Mesenchymal stem cell (in vitro differentiated cells and primary cell): ENCODE measurements at regions not wholly inside any gene's neighbourhood (a gene's known extent, or its start where the extent isn't known, plus 50 kb on each side); places are given as distances from the start of the nearest gene placed in this dataset.

Source experiments
- DNase-seq: peaks from one replicate; pipeline ENCODE4 v3.0.0-alpha.2; 2013
- H2AFZ ChIP-seq: one replicate; pipeline ENCODE4 v1.6.1; 2013; ENCODE audit warnings: low read depth, mild to moderate bottlenecking, control low read depth, inconsistent platforms, low read length, moderate library complexity
- H2AK5ac ChIP-seq: 2 replicates; pipeline ENCODE4 v1.6.1; 2013; ENCODE audit warnings: low read length, moderate library complexity, mild to moderate bottlenecking, inconsistent platforms; ENCODE audit not compliant: severe bottlenecking
- H2BK120ac ChIP-seq: one replicate; pipeline ENCODE4 v1.6.1; 2013; ENCODE audit warnings: low read depth, mild to moderate bottlenecking, inconsistent platforms, low read length, moderate library complexity
- H2BK12ac ChIP-seq, 2 experiments: one replicate each; pipeline ENCODE4 v1.6.1; 2013; ENCODE audit warnings: inconsistent platforms in 2 of 2, low read length in 2 of 2, mild to moderate bottlenecking in 2 of 2, moderate library complexity in 2 of 2, control low read depth in 1 of 2
- H2BK15ac ChIP-seq: one replicate; pipeline ENCODE4 v1.6.1; 2013; ENCODE audit warnings: mild to moderate bottlenecking, low read depth, inconsistent platforms; ENCODE audit not compliant: poor library complexity, severe bottlenecking
- H2BK5ac ChIP-seq: 2 replicates; pipeline ENCODE4 v1.6.1; 2013; ENCODE audit warnings: low read depth, mild to moderate bottlenecking, low read length, control low read depth, inconsistent platforms; ENCODE audit not compliant: poor library complexity, severe bottlenecking
- H3K14ac ChIP-seq, 2 experiments: one replicate each; pipeline ENCODE4 v1.6.1; 2013; ENCODE audit warnings: inconsistent platforms in 2 of 2, low read length in 2 of 2, control low read depth in 1 of 2, mild to moderate bottlenecking in 1 of 2, moderate library complexity in 1 of 2
- H3K18ac ChIP-seq, 2 experiments: one replicate each; pipeline ENCODE4 v1.6.1; 2013; ENCODE audit warnings: inconsistent platforms in 2 of 2, low read length in 2 of 2, control low read depth in 1 of 2, low read depth in 1 of 2, mild to moderate bottlenecking in 1 of 2
- H3K23ac ChIP-seq, 2 experiments: one replicate each; pipeline ENCODE4 v1.6.1; 2013; ENCODE audit warnings: inconsistent platforms in 2 of 2, low read length in 2 of 2, mild to moderate bottlenecking in 2 of 2, moderate library complexity in 2 of 2, control low read depth in 1 of 2
- H3K27ac ChIP-seq: 2 replicates; pipeline ENCODE4 v1.5.1; 2013; ENCODE audit warnings: mild to moderate bottlenecking, moderate library complexity, low read length, control low read depth, inconsistent platforms; ENCODE audit not compliant: poor library complexity, severe bottlenecking
- H3K27me3 ChIP-seq, 2 experiments: 2 replicates each; pipeline versions ENCODE4 v1.6.1 to v1.7.0; 2013; ENCODE audit warnings: low read length in 2 of 2, mild to moderate bottlenecking in 2 of 2, moderate library complexity in 2 of 2, control low read depth in 1 of 2, inconsistent platforms in 1 of 2; ENCODE audit not compliant: control insufficient read depth in 1 of 2, insufficient read depth in 1 of 2
- H3K36me3 ChIP-seq, 2 experiments: 2 replicates each; pipeline versions ENCODE4 v1.6.1 to v1.7.0; 2013; ENCODE audit warnings: low read length in 2 of 2, control low read depth in 1 of 2, inconsistent platforms in 1 of 2, low read depth in 1 of 2, mild to moderate bottlenecking in 1 of 2; ENCODE audit not compliant: insufficient read depth in 2 of 2, control insufficient read depth in 1 of 2
- H3K4ac ChIP-seq, 2 experiments: one replicate each; pipeline ENCODE4 v1.6.1; 2013; ENCODE audit warnings: inconsistent platforms in 2 of 2, low read length in 2 of 2, mild to moderate bottlenecking in 2 of 2, moderate library complexity in 2 of 2, control low read depth in 1 of 2, low read depth in 1 of 2
- H3K4me1 ChIP-seq: 2 replicates; pipeline ENCODE4 v1.6.1; 2013; ENCODE audit warnings: low read depth, low read length, control low read depth; ENCODE audit not compliant: control insufficient read depth, insufficient read depth
- H3K4me2 ChIP-seq: 2 replicates; pipeline ENCODE4 v1.6.1; 2013; ENCODE audit warnings: low read length, mild to moderate bottlenecking, inconsistent platforms; ENCODE audit not compliant: poor library complexity, severe bottlenecking
- H3K4me3 ChIP-seq, 2 experiments: 2 replicates each; pipeline versions ENCODE4 v1.5.1 to v1.7.0; 2013; ENCODE audit warnings: low read length in 2 of 2, mild to moderate bottlenecking in 2 of 2, control low read depth in 1 of 2, low read depth in 1 of 2; ENCODE audit not compliant: insufficient read depth in 1 of 2
- H3K79me1 ChIP-seq: replicated peaks from 2 replicates; pipeline ENCODE4 v1.6.1; 2013; ENCODE audit warnings: mild to moderate bottlenecking, control low read depth, low read length, inconsistent platforms; ENCODE audit not compliant: poor library complexity, severe bottlenecking
- H3K9ac ChIP-seq: 2 replicates; pipeline ENCODE4 v1.7.0; 2013; ENCODE audit warnings: mild to moderate bottlenecking, low read length, moderate library complexity
- H3K9me3 ChIP-seq: 2 replicates; pipeline ENCODE4 v1.7.0; 2013; ENCODE audit warnings: mild to moderate bottlenecking, low read length; ENCODE audit not compliant: control insufficient read depth
- H4K8ac ChIP-seq: one replicate; pipeline ENCODE4 v1.6.1; 2013; ENCODE audit warnings: inconsistent platforms, mild to moderate bottlenecking, low read length, moderate library complexity
- H4K91ac ChIP-seq: one replicate; pipeline ENCODE4 v1.6.1; 2013; ENCODE audit warnings: mild to moderate bottlenecking, low read length, inconsistent platforms
- WGBS: methylation state at CpG from one replicate; pipeline ENCODE4 v1.1.7; 2013; ENCODE audit warnings: mixed read lengths; 5-methylcytosine and 5-hydroxymethylcytosine counted together

DNA sequence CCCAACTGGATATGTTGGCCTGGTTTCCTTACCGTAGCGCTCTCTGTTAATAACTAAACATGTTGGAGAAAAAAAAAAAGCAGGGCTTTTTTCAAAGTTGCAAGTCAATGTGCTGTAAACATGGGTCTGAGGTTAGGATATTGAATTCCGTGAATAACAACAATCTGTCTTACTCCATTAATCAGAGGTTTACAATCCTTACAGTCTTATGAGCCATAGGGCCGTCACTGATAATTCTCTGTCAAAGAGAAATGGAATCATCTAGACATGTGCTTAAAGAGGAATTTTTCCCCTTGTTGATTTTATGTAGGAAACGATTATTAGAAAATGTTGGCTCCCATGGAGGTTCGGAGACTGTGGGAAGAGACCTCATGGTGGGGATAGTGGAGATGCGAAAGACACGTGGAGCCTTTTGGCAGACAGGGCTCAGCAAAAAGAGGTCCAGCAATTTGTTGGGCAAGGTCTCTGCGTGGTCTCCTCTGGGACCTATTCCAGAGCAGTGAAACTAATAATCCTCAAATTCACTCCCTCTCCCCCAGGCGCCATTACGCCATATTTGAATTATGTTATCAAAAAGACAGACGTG is 83.5 kb upstream of the CLDN14 start:
- no peak overlapping the region for H2BK120ac ChIP-seq
- WGBS = 74% methylated on average over 11 of the region's 12 CpGs
- H3K79me1 ChIP-seq = no peaks in the 10 kb centered on the region
- no peak overlapping the region for H2AFZ ChIP-seq
- no peak overlapping the region for H3K23ac ChIP-seq
- no peak overlapping the region for H2BK15ac ChIP-seq
- H3K14ac ChIP-seq = no peak overlapping the region
- no peak overlapping the region for H2BK5ac ChIP-seq
- no peak overlapping the region for H3K4me2 ChIP-seq
- H4K8ac ChIP-seq = no peak overlapping the region
- H3K36me3 ChIP-seq = no peaks in the 10 kb centered on the region
- no peak overlapping the region for H3K27ac ChIP-seq
- no peaks in the 10 kb centered on the region for H3K4me1 ChIP-seq
- no peak overlapping the region for H3K4ac ChIP-seq
- no peak overlapping the region for H4K91ac ChIP-seq
- DNase-seq = no peak
- H3K4me3 ChIP-seq = no peak overlapping the region
- peaks cover 51 to 79% of the 10 kb centered on the region in 2 experiments for H3K27me3 ChIP-seq
- H3K18ac ChIP-seq = no peak overlapping the region
- no peak overlapping the region for H2BK12ac ChIP-seq
- H2AK5ac ChIP-seq = no peak overlapping the region
- H3K9me3 ChIP-seq = peaks cover 7% of the 10 kb centered on the region
- H3K9ac ChIP-seq = no peak overlapping the region

DNA sequence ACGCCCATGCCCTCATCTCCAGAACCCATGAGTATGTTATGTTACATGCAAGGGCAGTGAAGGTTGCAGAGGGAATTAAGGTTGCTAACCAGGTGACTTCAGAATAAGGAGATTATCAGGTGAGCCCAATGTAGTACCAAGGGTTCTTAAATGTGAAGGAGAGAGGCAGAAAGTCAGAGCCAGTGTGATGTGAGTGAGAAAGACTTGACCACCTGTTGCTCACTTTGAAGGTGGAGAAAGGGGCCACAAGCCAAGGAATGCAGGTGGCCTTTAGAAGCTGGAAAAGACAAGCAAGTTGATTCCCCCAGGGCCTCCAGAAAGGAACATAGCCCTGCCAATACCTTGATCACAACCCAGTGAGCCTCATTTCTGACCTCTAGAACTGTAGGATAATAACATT is 84.7 kb upstream of the CLDN14 start:
- no peak overlapping the region for H3K4me3 ChIP-seq
- H2AK5ac ChIP-seq = no peak overlapping the region
- H2BK120ac ChIP-seq = no peak overlapping the region
- H3K18ac ChIP-seq = no peak overlapping the region
- H3K9ac ChIP-seq = no peak overlapping the region
- H3K23ac ChIP-seq = no peak overlapping the region
- no peak overlapping the region for H3K4ac ChIP-seq
- H3K9me3 ChIP-seq = peaks cover 7% of the 10 kb centered on the region
- no peak overlapping the region for H3K14ac ChIP-seq
- H4K8ac ChIP-seq = no peak overlapping the region
- peaks cover 56 to 89% of the 10 kb centered on the region in 2 experiments for H3K27me3 ChIP-seq
- H3K79me1 ChIP-seq = no peaks in the 10 kb centered on the region
- no peak overlapping the region for H2BK5ac ChIP-seq
- DNase-seq = no peak
- no peak overlapping the region for H2BK12ac ChIP-seq
- H2BK15ac ChIP-seq = no peak overlapping the region
- no peak overlapping the region for H4K91ac ChIP-seq
- no peak overlapping the region for H3K4me2 ChIP-seq
- no peaks in the 10 kb centered on the region for H3K36me3 ChIP-seq
- H2AFZ ChIP-seq = no peak overlapping the region
- H3K27ac ChIP-seq = no peak overlapping the region
- 0% methylated on average over 1 of the region's 1 CpG for WGBS
- H3K4me1 ChIP-seq = no peaks in the 10 kb centered on the region

DNA sequence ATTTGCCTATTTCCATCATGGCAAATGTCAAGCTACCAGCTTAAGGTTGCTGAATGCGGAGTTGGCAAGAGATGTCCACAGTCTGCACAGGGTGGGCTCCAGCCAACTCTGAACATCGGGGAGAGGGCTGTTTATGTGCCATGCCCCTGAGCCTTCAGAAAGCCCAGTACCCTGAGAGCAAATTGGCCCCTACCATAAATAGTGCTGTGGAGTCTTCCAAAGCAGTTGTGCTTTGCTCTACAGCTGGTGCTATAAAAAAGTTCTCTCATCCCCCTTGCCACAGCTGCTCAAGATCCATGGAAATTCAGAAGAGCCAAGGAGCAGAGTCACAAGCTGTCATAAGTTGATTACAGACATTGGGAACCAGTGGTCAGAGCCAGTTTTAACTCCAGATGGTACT is 85.6 kb upstream of the CLDN14 start:
- no peak overlapping the region for H2AK5ac ChIP-seq
- H3K27ac ChIP-seq = no peak overlapping the region
- H3K4me1 ChIP-seq = no peaks in the 10 kb centered on the region
- no peak overlapping the region for H2AFZ ChIP-seq
- no peak overlapping the region for H3K23ac ChIP-seq
- H3K36me3 ChIP-seq = no peaks in the 10 kb centered on the region
- H3K9ac ChIP-seq = no peak overlapping the region
- H3K4me2 ChIP-seq = no peak overlapping the region
- no peak overlapping the region for H2BK15ac ChIP-seq
- no peaks in the 10 kb centered on the region for H3K79me1 ChIP-seq
- H3K18ac ChIP-seq = no peak overlapping the region
- no peak overlapping the region for H3K14ac ChIP-seq
- no peak overlapping the region for H2BK120ac ChIP-seq
- H3K9me3 ChIP-seq = peaks cover 7% of the 10 kb centered on the region
- no peak for DNase-seq
- H3K27me3 ChIP-seq = peaks cover 56 to 93% of the 10 kb centered on the region in 2 experiments
- no peak overlapping the region for H2BK12ac ChIP-seq
- no peak overlapping the region for H4K91ac ChIP-seq
- H2BK5ac ChIP-seq = no peak overlapping the region
- 81% methylated on average over 2 of the region's 2 CpGs for WGBS
- no peak overlapping the region for H3K4ac ChIP-seq
- H3K4me3 ChIP-seq = no peak overlapping the region
- H4K8ac ChIP-seq = no peak overlapping the region

DNA sequence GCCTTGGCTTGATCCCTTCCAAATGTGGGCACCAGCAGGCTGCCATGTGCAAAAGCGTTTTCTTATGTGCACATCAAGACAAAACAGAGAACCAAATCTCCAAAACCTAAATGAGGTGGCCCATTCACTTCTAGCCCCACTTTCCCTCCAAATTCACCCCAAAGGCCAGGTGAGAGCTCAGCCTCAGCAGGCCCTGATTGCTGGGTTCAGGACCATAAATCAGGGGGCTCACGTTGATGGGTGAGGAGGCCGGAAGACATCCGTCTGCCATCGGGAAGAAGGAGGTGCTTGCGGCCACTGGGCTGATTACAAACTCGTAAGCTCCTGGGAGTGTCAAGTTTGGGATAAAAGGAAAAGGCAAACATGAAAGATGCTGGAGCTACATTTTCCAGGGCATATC is 86.7 kb upstream of the CLDN14 start:
- 82% methylated on average over 7 of the region's 7 CpGs for WGBS

More for the DNA sequence above, 86.7 kb upstream of the CLDN14 start:
- H3K27ac ChIP-seq = no peak overlapping the region
- no peaks in the 10 kb centered on the region for H3K36me3 ChIP-seq
- no peak overlapping the region for H4K8ac ChIP-seq
- H3K4me2 ChIP-seq = no peak overlapping the region
- no peaks in the 10 kb centered on the region for H3K79me1 ChIP-seq
- no peak overlapping the region for H2BK15ac ChIP-seq
- no peak overlapping the region for H2AK5ac ChIP-seq
- H3K4ac ChIP-seq = no peak overlapping the region
- H4K91ac ChIP-seq = no peak overlapping the region
- H3K27me3 ChIP-seq = peaks cover 57 to 91% of the 10 kb centered on the region in 2 experiments
- H2AFZ ChIP-seq = no peak overlapping the region
- no peak overlapping the region for H2BK12ac ChIP-seq
- no peak overlapping the region for H3K4me3 ChIP-seq
- H3K18ac ChIP-seq = no peak overlapping the region
- no peak overlapping the region for H2BK5ac ChIP-seq
- H3K9me3 ChIP-seq = peaks cover 7% of the 10 kb centered on the region
- no peak overlapping the region for H2BK120ac ChIP-seq
- H3K4me1 ChIP-seq = no peaks in the 10 kb centered on the region
- no peak overlapping the region for H3K9ac ChIP-seq
- no peak for DNase-seq
- no peak overlapping the region for H3K23ac ChIP-seq
- no peak overlapping the region for H3K14ac ChIP-seq
